Loucy (cell line): ENCODE measurements at regions not wholly inside any gene's neighbourhood (a gene's known extent, or its start where the extent isn't known, plus 50 kb on each side); places are given as distances from the start of the nearest gene placed in this dataset.

Experiments
- CTCF ChIP-seq: fragments of 200-600 bp; sonication (generic); conservative IDR thresholded peaks from 2 replicates; pipeline ENCODE4 v1.5.1; 2014; ENCODE audit warnings: mild to moderate bottlenecking, antibody characterized with exemption, low read length
- EZH2phosphoT487 ChIP-seq: fragments of 200-600 bp; IDR thresholded peaks from 2 replicates; pipeline ENCODE4 v1.6.1; 2018; ENCODE audit warnings: antibody characterized with exemption, mild to moderate bottlenecking, moderate library complexity, borderline replicate concordance

- TF ChIP-seq CTCF (no peak), EZH2phosphoT487 (no peak)
Observed at GRCh38 chr4:171342646-171343045, 470.6 kb upstream of the GALNTL6 start.
